Ascending aorta (tissue), 2 donors: ENCODE measurements at regions not wholly inside any gene's neighbourhood (a gene's known extent, or its start where the extent isn't known, plus 50 kb on each side); places are given as distances from the start of the nearest gene placed in this dataset.

Experiments used
- DNase-seq, 2 donors: peaks; one replicate each; pipeline ENCODE4 v3.0.0-alpha.2; 2019; ENCODE audit warnings: low spot score in 2 of 2
- H3K27ac ChIP-seq, 2 donors: fragments of 200-600 bp; sonication (generic); one replicate each; pipeline ENCODE4 v1.5.1; 2016 to 2017; ENCODE audit warnings: mild to moderate bottlenecking in 1 of 2
- H3K27me3 ChIP-seq: fragments of 200-600 bp; sonication (generic); one replicate; pipeline ENCODE4 v1.5.1; 2017
- H3K36me3 ChIP-seq, 2 donors: fragments of 200-600 bp; sonication (generic); one replicate each; pipeline ENCODE4 v1.5.1; 2016
- H3K4me1 ChIP-seq, 2 donors: fragments of 200-600 bp; sonication (generic); one replicate each; pipeline ENCODE4 v1.5.1; 2016 to 2017; ENCODE audit warnings: mild to moderate bottlenecking in 1 of 2
- H3K4me3 ChIP-seq, 2 donors: fragments of 200-600 bp; sonication (generic); one replicate each; pipeline ENCODE4 v1.5.1; 2016 to 2017; ENCODE audit warnings: mild to moderate bottlenecking in 1 of 2
- H3K9me3 ChIP-seq, 2 donors: fragments of 200-600 bp; sonication (generic); one replicate each; pipeline ENCODE4 v1.5.1; 2016
- CTCF ChIP-seq, 3 experiments: fragments of 200-600 bp in 2 of 3; fragments of 450-650 bp in 1 of 3; sonication (generic) in 2 of 3; IDR thresholded peaks; one replicate each; pipeline ENCODE4 v1.5.1; 2016 to 2019; ENCODE audit warnings: antibody characterized with exemption in 3 of 3, mild to moderate bottlenecking in 1 of 3, moderate library complexity in 1 of 3
- intact Hi-C: fragments of 100-400 bp; cut with DNase I; formaldehyde crosslinking; loops from one replicate; pipeline ENCODE4 v1.15.1; 2023

GRCh38 chr21:31445137-31445536 is 101.1 kb upstream of the TIAM1 start:
- no peak overlapping the region for H3K4me3 ChIP-seq
- DNase-seq, result no peak
- no peak for TF ChIP-seq CTCF (IDR thresholded peaks at IDR 0.05)

DNA sequence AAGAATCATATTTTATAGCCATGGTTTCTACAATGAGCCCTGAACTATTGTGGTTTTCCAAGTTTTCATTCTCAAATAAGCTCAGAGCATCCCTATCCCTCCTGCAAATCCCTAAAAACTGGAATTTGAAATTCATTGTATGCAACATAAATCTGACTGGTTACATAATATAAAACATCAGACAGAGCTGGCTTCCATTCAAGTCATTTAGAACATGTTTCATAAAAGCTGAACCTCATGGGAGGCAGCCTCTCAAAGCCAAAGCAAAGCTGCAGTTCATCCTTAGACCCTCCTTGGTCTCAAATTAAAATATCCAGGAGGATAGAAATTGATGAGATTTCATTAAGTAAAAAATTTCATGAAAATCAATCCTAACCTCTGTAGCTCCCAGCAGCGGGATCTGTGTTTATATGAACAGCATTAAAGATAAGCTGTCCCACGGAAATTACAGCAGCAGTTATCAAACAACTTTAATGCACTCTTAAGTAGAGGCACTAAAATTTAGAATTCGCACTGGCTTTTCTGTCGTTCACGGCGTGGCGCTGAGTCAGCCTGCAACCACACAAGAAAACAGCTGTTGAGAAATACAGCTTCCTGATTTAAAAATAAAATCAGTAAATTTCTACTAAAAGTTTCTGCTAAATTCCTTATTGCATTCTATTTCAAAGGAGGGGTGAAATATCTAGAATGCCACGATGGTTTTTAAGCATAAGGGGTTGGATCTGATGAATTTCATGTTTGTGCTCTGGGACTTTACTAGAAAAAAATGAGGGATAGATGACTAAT is 99.9 kb upstream of the TIAM1 start:
- no peaks in the 10 kb centered on the region for H3K4me1 ChIP-seq
- no peak overlapping the region for H3K4me3 ChIP-seq
- H3K27me3 ChIP-seq, result no peaks in the 10 kb centered on the region
- no peak overlapping the region for H3K27ac ChIP-seq
- no peak for DNase-seq
- intact Hi-C loops, result no loop called here
- H3K36me3 ChIP-seq, result no peaks in the 10 kb centered on the region
- H3K9me3 ChIP-seq, result peaks cover 0 to 9% of the 10 kb centered on the region in 2 donors
- TF ChIP-seq CTCF (IDR thresholded peaks at IDR 0.05), result no peak

More at GRCh38 chr21:31445137-31445536, 101.1 kb upstream of the TIAM1 start:
- no peaks in the 10 kb centered on the region for H3K4me1 ChIP-seq
- H3K36me3 ChIP-seq, result no peaks in the 10 kb centered on the region
- intact Hi-C loops, result no loop called here
- H3K27me3 ChIP-seq, result no peaks in the 10 kb centered on the region
- no peak overlapping the region for H3K27ac ChIP-seq
- peaks cover 0 to 9% of the 10 kb centered on the region in 2 donors for H3K9me3 ChIP-seq

DNA sequence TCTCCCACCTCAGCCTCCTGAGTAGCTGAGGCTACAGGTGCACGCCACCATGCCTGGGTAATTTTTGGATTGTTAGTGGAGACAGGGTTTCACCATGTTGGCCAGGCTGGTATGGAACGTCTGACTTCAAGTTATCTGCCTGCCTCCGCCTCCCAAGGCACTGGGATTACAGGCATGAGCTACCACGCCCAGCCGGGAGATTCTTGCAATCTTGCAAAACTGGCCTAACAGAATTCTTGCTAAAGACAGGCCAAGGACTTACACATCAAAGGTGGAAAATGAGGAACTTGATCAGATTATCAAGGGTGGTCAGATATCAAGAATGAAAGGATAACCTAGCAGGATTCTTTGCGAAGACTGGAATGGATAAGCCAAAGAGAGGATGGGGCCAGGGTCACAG is 98.3 kb upstream of the TIAM1 start:
- H3K4me3 ChIP-seq, result no peak overlapping the region
- no peak overlapping the region for H3K27ac ChIP-seq
- intact Hi-C loops, result no loop called here
- H3K9me3 ChIP-seq, result peaks cover 0 to 9% of the 10 kb centered on the region in 2 donors
- no peaks in the 10 kb centered on the region for H3K36me3 ChIP-seq
- H3K4me1 ChIP-seq, result no peaks in the 10 kb centered on the region
- no peak for TF ChIP-seq CTCF (IDR thresholded peaks at IDR 0.05)
- H3K27me3 ChIP-seq, result no peaks in the 10 kb centered on the region
- DNase-seq, result no peak

DNA sequence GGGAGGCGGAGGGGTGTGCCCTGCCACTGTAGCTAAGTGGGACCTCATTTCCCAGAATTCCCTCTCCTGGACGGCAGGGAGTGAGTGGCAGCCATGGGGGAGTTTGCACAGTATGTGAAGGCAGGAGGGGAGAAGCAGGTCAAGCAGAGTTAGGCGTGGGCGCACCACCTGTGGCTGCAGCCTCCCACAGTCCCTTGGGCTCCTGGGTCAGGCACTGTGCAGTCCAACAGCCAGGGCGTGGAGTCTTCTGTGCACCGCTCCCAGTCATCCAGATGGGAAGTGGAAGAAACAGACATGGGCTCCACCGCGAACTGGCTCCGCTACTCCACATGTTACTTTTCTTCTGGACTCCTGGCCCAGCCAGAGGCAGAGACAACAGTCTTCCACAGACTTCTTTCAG is 85.4 kb upstream of the TIAM1 start:
- intact Hi-C loops, result no loop called here
- no peak overlapping the region for H3K4me3 ChIP-seq
- no peak for TF ChIP-seq CTCF (IDR thresholded peaks at IDR 0.05)
- H3K4me1 ChIP-seq, result no peaks in the 10 kb centered on the region
- H3K27me3 ChIP-seq, result no peaks in the 10 kb centered on the region
- no peak overlapping the region for H3K27ac ChIP-seq
- no peaks in the 10 kb centered on the region for H3K9me3 ChIP-seq
- no peaks in the 10 kb centered on the region for H3K36me3 ChIP-seq
- DNase-seq, result no peak

DNA sequence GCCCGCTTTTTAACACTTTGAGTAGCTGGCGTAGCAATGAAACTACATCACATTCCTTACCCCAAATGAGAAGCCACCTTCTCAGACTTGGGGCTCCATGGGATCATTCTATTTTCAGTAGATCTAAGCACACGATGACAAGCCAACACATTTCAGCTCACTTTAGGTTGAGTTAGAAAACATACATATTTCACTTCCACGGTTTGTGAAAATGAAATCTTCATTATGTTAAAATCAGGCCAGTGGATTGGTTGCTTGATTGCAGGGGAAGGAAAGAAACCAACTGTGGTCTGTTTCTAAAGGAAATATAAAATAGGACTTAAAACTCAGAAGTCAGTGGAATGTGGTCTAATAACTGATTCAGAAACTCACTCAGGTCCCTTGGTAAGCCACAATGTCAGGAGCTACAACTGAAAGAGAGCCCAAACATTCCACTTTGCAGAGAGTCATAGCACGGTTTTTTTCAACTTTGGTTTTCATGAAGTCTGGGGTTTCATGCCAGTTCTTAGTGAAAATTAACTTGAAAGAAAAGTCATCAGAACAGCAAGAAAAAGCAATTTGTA is 82.3 kb upstream of the TIAM1 start:
- H3K36me3 ChIP-seq, result no peaks in the 10 kb centered on the region
- no peaks in the 10 kb centered on the region for H3K27me3 ChIP-seq
- H3K4me3 ChIP-seq, result no peak overlapping the region
- H3K9me3 ChIP-seq, result no peaks in the 10 kb centered on the region
- H3K4me1 ChIP-seq, result no peaks in the 10 kb centered on the region
- DNase-seq, result no peak
- intact Hi-C loops, result no loop called here
- no peak overlapping the region for H3K27ac ChIP-seq
- no peak for TF ChIP-seq CTCF (IDR thresholded peaks at IDR 0.05)
